ENCODE measurements at regions not wholly inside any gene's neighbourhood (a gene's known extent, or its start where the extent isn't known, plus 50 kb on each side); places are given as distances from the start of the nearest gene placed in this dataset.

- no peak for DNase-seq
These were observed 233.1 kb upstream of the CSF3R start for GRCh38 chr1:36715797-36716196.

- DNase-seq, result no peak
These were observed 231.6 kb upstream of the CSF3R start for GRCh38 chr1:36714301-36714700.

GRCh38 chr1:36711480-36711879, 228.8 kb upstream of the CSF3R start:
- DNase-seq, result no peak

GRCh38 chr1:36710951-36711350, 228.2 kb upstream of the CSF3R start:
- DNase-seq, result no peak

- DNase-seq, result no peak
These were observed 227.3 kb upstream of the CSF3R start for GRCh38 chr1:36709869-36710481.

- no peak for DNase-seq
These were observed 225.9 kb upstream of the CSF3R start for GRCh38 chr1:36708587-36708986.

GRCh38 chr1:36707221-36707620, 224.5 kb upstream of the CSF3R start:
- DNase-seq, result no peak

- no peak for DNase-seq
These were observed 223.7 kb upstream of the CSF3R start for GRCh38 chr1:36706416-36706815.

- no peak for DNase-seq
These were observed 222.9 kb upstream of the CSF3R start for GRCh38 chr1:36705629-36706028.

GRCh38 chr1:36703526-36704208, 221.0 kb upstream of the CSF3R start:
- peak; percentile 27 for DNase-seq

- DNase-seq, result no peak
These were observed 220.2 kb upstream of the CSF3R start for GRCh38 chr1:36702963-36703362.

- no peak for DNase-seq
These were observed 216.6 kb upstream of the CSF3R start for GRCh38 chr1:36699113-36699911.

GRCh38 chr1:36697836-36698605, 215.3 kb upstream of the CSF3R start:
- no peak for DNase-seq

- no peak for DNase-seq
These were observed 213.7 kb upstream of the CSF3R start for GRCh38 chr1:36696261-36696940.

GRCh38 chr1:36693603-36694002, 210.9 kb upstream of the CSF3R start:
- no peak for DNase-seq

GRCh38 chr1:36693161-36693525, 210.4 kb upstream of the CSF3R start:
- DNase-seq, result no peak

GRCh38 chr1:36692465-36693160, 209.9 kb upstream of the CSF3R start:
- no peak for DNase-seq

GRCh38 chr1:36691374-36691773, 208.7 kb upstream of the CSF3R start:
- DNase-seq, result peak; percentile 80

GRCh38 chr1:36689992-36690391, 207.3 kb upstream of the CSF3R start:
- DNase-seq, result no peak

GRCh38 chr1:36687312-36687711, 204.6 kb upstream of the CSF3R start:
- DNase-seq, result no peak

- DNase-seq, result no peak
These were observed 193.3 kb upstream of the CSF3R start for GRCh38 chr1:36675931-36676562.

- DNase-seq, result no peak
These were observed 192.4 kb upstream of the CSF3R start for GRCh38 chr1:36675106-36675505.

Data from NCI-H226 (cell line).